C4-2B (cell line): ENCODE measurements at regions not wholly inside any gene's neighbourhood (a gene's known extent, or its start where the extent isn't known, plus 50 kb on each side); places are given as distances from the start of the nearest gene placed in this dataset.

Experiments
- ZFX ChIP-seq: fragments of 450-650 bp; IDR thresholded peaks from 2 replicates; pipeline ENCODE4 v1.6.1; 2017
- TF ChIP-seq, protein P1 (sequence below): fragments of 450-650 bp; conservative IDR thresholded peaks from 2 replicates; pipeline ENCODE4 v1.5.1; 2017; ENCODE audit warnings: mild to moderate bottlenecking

DNA sequence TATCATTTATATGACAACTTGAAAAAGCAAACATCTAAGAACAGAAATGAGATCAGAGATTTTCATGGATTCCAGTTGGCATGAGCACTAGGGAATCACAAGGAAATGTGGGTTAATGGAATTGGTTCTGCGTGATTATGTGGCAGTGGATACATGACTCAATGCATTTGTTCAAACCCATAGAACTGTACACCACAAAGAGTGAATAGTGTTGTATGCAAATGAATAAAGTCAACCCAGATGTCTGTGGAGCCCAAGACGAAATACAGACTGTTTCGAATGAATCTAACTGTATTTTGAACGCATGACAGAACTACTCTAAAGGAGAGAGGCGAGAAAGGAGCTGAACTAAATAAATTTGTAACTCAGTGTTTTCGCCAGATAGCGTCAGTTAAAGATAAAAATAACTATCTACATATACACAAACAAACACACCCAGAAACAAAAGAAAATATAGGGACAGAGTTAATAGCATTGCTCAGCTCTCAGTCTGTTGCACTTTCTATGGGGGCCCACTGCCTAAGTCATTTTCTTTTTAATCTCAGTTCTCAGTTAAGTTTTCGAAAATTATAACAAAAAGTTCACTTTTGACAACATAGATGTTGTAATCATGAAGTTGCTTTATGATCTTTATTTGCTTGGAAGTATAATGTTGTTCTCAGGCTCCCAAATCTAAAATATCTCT, 636.7 kb upstream of the SEMA3D start:
- TF ChIP-seq, protein P1, sequence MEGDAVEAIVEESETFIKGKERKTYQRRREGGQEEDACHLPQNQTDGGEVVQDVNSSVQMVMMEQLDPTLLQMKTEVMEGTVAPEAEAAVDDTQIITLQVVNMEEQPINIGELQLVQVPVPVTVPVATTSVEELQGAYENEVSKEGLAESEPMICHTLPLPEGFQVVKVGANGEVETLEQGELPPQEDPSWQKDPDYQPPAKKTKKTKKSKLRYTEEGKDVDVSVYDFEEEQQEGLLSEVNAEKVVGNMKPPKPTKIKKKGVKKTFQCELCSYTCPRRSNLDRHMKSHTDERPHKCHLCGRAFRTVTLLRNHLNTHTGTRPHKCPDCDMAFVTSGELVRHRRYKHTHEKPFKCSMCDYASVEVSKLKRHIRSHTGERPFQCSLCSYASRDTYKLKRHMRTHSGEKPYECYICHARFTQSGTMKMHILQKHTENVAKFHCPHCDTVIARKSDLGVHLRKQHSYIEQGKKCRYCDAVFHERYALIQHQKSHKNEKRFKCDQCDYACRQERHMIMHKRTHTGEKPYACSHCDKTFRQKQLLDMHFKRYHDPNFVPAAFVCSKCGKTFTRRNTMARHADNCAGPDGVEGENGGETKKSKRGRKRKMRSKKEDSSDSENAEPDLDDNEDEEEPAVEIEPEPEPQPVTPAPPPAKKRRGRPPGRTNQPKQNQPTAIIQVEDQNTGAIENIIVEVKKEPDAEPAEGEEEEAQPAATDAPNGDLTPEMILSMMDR: no peak
- no peak for TF ChIP-seq ZFX
